Mucosa of descending colon (tissue), 3 donors: ENCODE measurements at regions not wholly inside any gene's neighbourhood (a gene's known extent, or its start where the extent isn't known, plus 50 kb on each side); places are given as distances from the start of the nearest gene placed in this dataset.
A peak's percentile ranks its signal among the peaks of the same experiment; 100 is the strongest.

Experiments used
- ATAC-seq: fragments of 200-7000 bp; cut with Tn5 transposase; one replicate; pipeline ENCODE4 v1.9.1; 2020; ENCODE audit warnings: mild to moderate bottlenecking, moderate library complexity
- DNase-seq, 3 donors: peaks; one replicate each; pipeline ENCODE4 v3.0.0-alpha.2; 2020
- H3K36me3 ChIP-seq: fragments of 200-600 bp; one replicate; pipeline ENCODE4 v1.8.0; 2021; ENCODE audit warnings: low read depth, mild to moderate bottlenecking
- H3K4me1 ChIP-seq: fragments of 200-600 bp; one replicate; pipeline ENCODE4 v1.8.0; 2021; ENCODE audit warnings: low read depth, mild to moderate bottlenecking
- H3K4me3 ChIP-seq: fragments of 200-600 bp; one replicate; pipeline ENCODE4 v1.8.0; 2021; ENCODE audit warnings: mild to moderate bottlenecking
- H3K9me3 ChIP-seq: fragments of 200-600 bp; one replicate; pipeline ENCODE4 v1.8.0; 2021; ENCODE audit warnings: mild to moderate bottlenecking
- CTCF ChIP-seq: fragments of 200-600 bp; IDR thresholded peaks from one replicate; pipeline ENCODE4 v1.8.0; 2022; ENCODE audit warnings: antibody characterized with exemption, mild to moderate bottlenecking
- intact Hi-C, 2 donors: fragments of 100-400 bp; cut with DNase I in 1 of 2; cut with micrococcal nuclease in 1 of 2; formaldehyde crosslinking; loops; one replicate each; pipeline versions ENCODE4 v1.11.0 to v1.11.1; 2022; cut with DNase I, micrococcal nuclease
- donor health status: DM: no; HTN: no; CAD: no; lungs with moderate emphysema.
- donor health status: DM: no; HTN: no; CAD: no.
- donor health status: DM: no; HTN: yes; CAD: no.

GRCh38 chr14:89067293-89067972 is 243.0 kb downstream of the TTC8 start:
- no peaks in the 10 kb centered on the region for H3K9me3 ChIP-seq
- no peak overlapping the region for H3K4me3 ChIP-seq
- ATAC-seq, result no peak
- no peak for TF ChIP-seq CTCF
- H3K4me1 ChIP-seq, result no peaks in the 10 kb centered on the region
- no peak for DNase-seq
- no peaks in the 10 kb centered on the region for H3K36me3 ChIP-seq
- intact Hi-C loops, result no loop called here

GRCh38 chr14:89078021-89078795 is 253.8 kb downstream of the TTC8 start:
- intact Hi-C loops, result no loop called here
- Histone ChIP-seq H3K4me3 (no peak overlapping the region), H3K36me3 (no peaks in the 10 kb centered on the region), H3K4me1 (no peaks in the 10 kb centered on the region), H3K9me3 (no peaks in the 10 kb centered on the region)
- DNase-seq (no peak), ATAC-seq (no peak)
- no peak for TF ChIP-seq CTCF

GRCh38 chr14:89085231-89085731 is 260.8 kb downstream of the TTC8 start:
- no peak overlapping the region for H3K4me3 ChIP-seq
- no peak for TF ChIP-seq CTCF
- intact Hi-C loops, result no loop called here
- H3K9me3 ChIP-seq, result no peaks in the 10 kb centered on the region
- no peaks in the 10 kb centered on the region for H3K4me1 ChIP-seq
- no peak for DNase-seq
- no peak for ATAC-seq
- no peaks in the 10 kb centered on the region for H3K36me3 ChIP-seq

- Histone ChIP-seq H3K4me3 (no peak overlapping the region), H3K4me1 (no peaks in the 10 kb centered on the region), H3K9me3 (no peaks in the 10 kb centered on the region), H3K36me3 (no peaks in the 10 kb centered on the region)
- peak in 1 of 3 donors; percentile 16 for DNase-seq
- TF ChIP-seq CTCF, result no peak
- ATAC-seq, result no peak
- intact Hi-C loops, result no loop called here
These were observed 261.4 kb downstream of the TTC8 start for GRCh38 chr14:89085737-89086382.

- H3K4me1 ChIP-seq, result no peaks in the 10 kb centered on the region
These were observed 264.1 kb downstream of the TTC8 start for GRCh38 chr14:89088530-89088929.

More at GRCh38 chr14:89088530-89088929, 264.1 kb downstream of the TTC8 start:
- TF ChIP-seq CTCF, result no peak
- H3K36me3 ChIP-seq, result no peaks in the 10 kb centered on the region
- no peak overlapping the region for H3K4me3 ChIP-seq
- DNase-seq (no peak), ATAC-seq (no peak)
- intact Hi-C loops, result no loop called here
- H3K9me3 ChIP-seq, result no peaks in the 10 kb centered on the region
